Activated naive CD8-positive, alpha-beta T cell treated with anti-CD3 and anti-CD28 coated beads for 36 hours (primary cell): ENCODE measurements at regions not wholly inside any gene's neighbourhood (a gene's known extent, or its start where the extent isn't known, plus 50 kb on each side); places are given as distances from the start of the nearest gene placed in this dataset.

ENCODE experiments used
- DNase-seq: peaks from one replicate; pipeline ENCODE4 v3.0.0; 2021
- H3K27ac Mint-ChIP-seq: one replicate; pipeline ENCODE4 v1.8.0; 2022; ENCODE audit warnings: mild to moderate bottlenecking, moderate library complexity, mixed read lengths
- H3K27me3 Mint-ChIP-seq: one replicate; pipeline ENCODE4 v1.8.0; 2022; ENCODE audit warnings: mild to moderate bottlenecking, mixed read lengths
- H3K36me3 Mint-ChIP-seq: one replicate; pipeline ENCODE4 v1.8.0; 2021; ENCODE audit warnings: mild to moderate bottlenecking, mixed read lengths
- H3K4me1 Mint-ChIP-seq: one replicate; pipeline ENCODE4 v1.8.0; 2021; ENCODE audit warnings: mixed read lengths
- H3K4me3 Mint-ChIP-seq: one replicate; pipeline ENCODE4 v1.8.0; 2022; ENCODE audit warnings: mild to moderate bottlenecking, moderate library complexity, mixed read lengths
- H3K9me3 Mint-ChIP-seq: one replicate; pipeline ENCODE4 v1.8.0; 2022; ENCODE audit warnings: mixed read lengths

DNA sequence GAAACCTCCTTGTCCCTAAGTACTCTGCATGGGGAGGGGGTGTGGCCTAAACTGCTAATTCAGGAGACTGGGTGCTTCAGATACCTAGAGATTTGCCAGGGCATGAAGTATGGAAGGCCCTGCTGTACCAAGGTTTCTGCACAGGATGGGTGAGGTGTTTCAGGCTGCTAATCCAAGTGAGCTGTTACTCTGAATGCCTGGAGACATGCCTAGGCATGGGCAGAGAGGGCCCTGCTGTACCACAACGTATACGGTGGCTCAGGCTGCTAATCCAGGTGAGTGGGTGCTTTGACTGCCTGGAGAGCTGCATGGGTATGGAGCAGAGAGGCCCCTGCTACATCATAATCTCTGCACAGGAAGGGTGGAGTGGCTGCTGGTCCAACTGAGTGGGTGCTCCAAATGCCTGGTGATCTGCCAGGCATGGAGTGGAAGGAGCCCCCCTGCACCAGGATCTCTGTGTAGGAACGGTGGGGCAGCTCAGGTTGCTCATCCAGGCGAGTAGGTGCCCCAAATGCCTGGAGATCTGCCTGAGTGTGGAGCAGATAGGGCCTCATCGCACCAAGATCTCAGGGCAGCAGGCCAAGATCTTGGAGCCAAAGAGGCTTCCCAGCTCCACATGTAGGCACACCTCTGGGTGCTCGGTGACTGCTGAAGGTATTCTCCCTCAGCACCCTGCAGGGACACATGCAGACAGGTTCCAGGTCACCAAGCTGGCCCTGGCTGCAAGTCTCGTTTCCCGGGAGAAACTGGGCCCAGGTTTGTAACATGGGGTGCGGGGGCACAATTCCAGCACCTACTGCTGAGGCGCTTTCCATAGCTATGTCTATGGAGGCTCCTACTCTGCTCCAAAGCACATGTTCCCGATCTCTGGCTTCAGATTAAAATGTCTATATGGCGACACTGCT, 252.5 kb upstream of the PLXNA2 start:
- Mint-ChIP-seq H3K27ac (no peak overlapping the region), H3K27me3 (peaks cover 26% of the 10 kb centered on the region), H3K4me3 (no peak overlapping the region), H3K36me3 (no peaks in the 10 kb centered on the region), H3K4me1 (no peaks in the 10 kb centered on the region), H3K9me3 (peaks cover 4% of the 10 kb centered on the region)
- no peak for DNase-seq

DNA sequence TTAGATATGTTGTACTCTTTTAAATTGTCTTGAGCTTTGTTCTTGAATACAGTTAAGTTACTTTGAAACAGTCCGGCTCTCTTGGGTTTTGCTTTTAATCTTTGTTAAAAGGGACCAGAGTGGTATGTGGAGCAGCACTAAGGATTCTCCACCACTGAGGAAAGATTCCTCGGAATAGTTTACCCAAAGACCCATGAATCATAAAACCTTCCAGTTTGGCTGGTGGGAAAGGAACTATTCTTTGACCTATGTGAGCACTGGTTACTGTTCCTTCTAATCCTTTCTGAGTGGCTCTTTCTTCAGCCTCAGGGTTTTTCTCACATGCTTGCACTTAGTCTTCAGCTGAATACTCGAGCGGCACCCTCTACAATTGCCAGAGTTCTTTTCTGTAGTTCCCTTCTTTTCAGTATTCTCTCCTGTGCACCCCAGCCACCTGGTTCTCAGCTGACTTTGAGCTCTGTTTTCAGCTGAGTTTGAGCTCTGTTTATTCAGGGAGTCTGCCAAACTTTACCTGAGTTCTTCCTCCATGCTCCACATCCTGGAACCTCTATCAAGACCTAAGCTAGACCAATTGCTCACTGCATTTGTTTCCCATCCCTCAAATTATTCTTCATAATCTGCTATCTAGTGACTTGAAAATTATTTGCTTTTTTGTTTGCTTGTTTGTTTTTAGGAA, 253.8 kb upstream of the PLXNA2 start:
- H3K27ac Mint-ChIP-seq: no peak overlapping the region
- H3K27me3 Mint-ChIP-seq: peaks cover 31% of the 10 kb centered on the region
- no peaks in the 10 kb centered on the region for H3K4me1 Mint-ChIP-seq
- no peaks in the 10 kb centered on the region for H3K36me3 Mint-ChIP-seq
- peaks cover 4% of the 10 kb centered on the region for H3K9me3 Mint-ChIP-seq
- H3K4me3 Mint-ChIP-seq: no peak overlapping the region
- no peak for DNase-seq

DNA sequence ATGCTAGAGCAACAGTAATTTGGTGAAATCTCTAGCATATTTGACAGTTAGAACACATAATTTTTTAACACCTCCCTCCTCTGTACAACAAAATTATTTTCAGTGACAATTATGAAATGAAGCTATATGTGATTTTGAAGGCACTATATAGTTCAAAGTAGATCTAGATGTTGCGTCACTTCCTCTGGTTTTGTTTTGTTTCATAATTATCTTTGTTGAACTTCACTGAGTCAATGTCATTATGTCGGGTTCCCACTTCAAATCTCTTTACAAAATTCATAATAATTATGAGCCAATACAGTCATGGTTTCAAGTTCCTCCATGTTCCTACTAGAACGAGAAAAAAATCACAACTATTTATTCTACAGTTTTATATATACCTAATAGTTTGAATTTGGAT, 254.8 kb upstream of the PLXNA2 start:
- Mint-ChIP-seq H3K4me1 (no peaks in the 10 kb centered on the region), H3K9me3 (peaks cover 3% of the 10 kb centered on the region), H3K27ac (no peak overlapping the region), H3K4me3 (no peak overlapping the region), H3K36me3 (no peaks in the 10 kb centered on the region), H3K27me3 (peaks cover 35% of the 10 kb centered on the region)
- no peak for DNase-seq

- Mint-ChIP-seq H3K36me3 (no peaks in the 10 kb centered on the region), H3K27me3 (peaks cover 39% of the 10 kb centered on the region), H3K4me3 (no peak overlapping the region), H3K4me1 (no peaks in the 10 kb centered on the region), H3K27ac (no peak overlapping the region), H3K9me3 (peaks cover 2% of the 10 kb centered on the region)
- DNase-seq: no peak
These were observed 255.4 kb upstream of the PLXNA2 start for GRCh38 chr1:208499601-208500000.

GRCh38 chr1:208500375-208500774, 256.2 kb upstream of the PLXNA2 start:
- no peaks in the 10 kb centered on the region for H3K36me3 Mint-ChIP-seq
- no peak for DNase-seq
- H3K27me3 Mint-ChIP-seq: peaks cover 36% of the 10 kb centered on the region
- H3K27ac Mint-ChIP-seq: no peak overlapping the region
- H3K9me3 Mint-ChIP-seq: peaks cover 2% of the 10 kb centered on the region
- no peak overlapping the region for H3K4me3 Mint-ChIP-seq
- no peaks in the 10 kb centered on the region for H3K4me1 Mint-ChIP-seq

- Mint-ChIP-seq H3K36me3 (no peaks in the 10 kb centered on the region), H3K27ac (no peak overlapping the region), H3K4me3 (no peak overlapping the region), H3K9me3 (no peaks in the 10 kb centered on the region), H3K4me1 (no peaks in the 10 kb centered on the region), H3K27me3 (peaks cover 33% of the 10 kb centered on the region)
- no peak for DNase-seq
These were observed 257.4 kb upstream of the PLXNA2 start for GRCh38 chr1:208501542-208501941.

- H3K4me1 Mint-ChIP-seq: no peaks in the 10 kb centered on the region
- H3K4me3 Mint-ChIP-seq: no peak overlapping the region
- H3K27ac Mint-ChIP-seq: no peak overlapping the region
- H3K36me3 Mint-ChIP-seq: no peaks in the 10 kb centered on the region
- DNase-seq: no peak
- no peaks in the 10 kb centered on the region for H3K9me3 Mint-ChIP-seq
- peaks cover 23% of the 10 kb centered on the region for H3K27me3 Mint-ChIP-seq
These were observed 259.6 kb upstream of the PLXNA2 start for GRCh38 chr1:208503787-208504186.

DNA sequence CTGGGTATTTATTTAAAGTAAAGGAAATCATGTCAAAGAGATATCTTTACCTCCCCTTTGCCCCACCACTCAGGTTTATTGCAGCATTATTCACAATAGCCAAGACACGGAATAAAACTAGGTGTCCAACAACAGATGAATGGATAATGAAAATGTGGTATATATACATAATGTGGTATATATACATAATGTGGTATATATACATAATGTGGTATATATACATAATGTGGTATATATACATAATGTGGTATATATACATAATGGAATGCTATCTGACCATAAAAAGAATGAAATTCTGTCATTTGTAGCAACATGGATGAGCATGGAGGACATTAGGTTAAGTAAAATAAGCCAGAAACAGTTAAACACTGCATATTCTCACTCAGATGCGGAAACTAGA, 262.6 kb upstream of the PLXNA2 start:
- H3K27me3 Mint-ChIP-seq: peaks cover 17% of the 10 kb centered on the region
- no peaks in the 10 kb centered on the region for H3K36me3 Mint-ChIP-seq
- no peak overlapping the region for H3K27ac Mint-ChIP-seq
- H3K4me1 Mint-ChIP-seq: no peaks in the 10 kb centered on the region
- no peak overlapping the region for H3K4me3 Mint-ChIP-seq
- no peaks in the 10 kb centered on the region for H3K9me3 Mint-ChIP-seq
- no peak for DNase-seq

DNA sequence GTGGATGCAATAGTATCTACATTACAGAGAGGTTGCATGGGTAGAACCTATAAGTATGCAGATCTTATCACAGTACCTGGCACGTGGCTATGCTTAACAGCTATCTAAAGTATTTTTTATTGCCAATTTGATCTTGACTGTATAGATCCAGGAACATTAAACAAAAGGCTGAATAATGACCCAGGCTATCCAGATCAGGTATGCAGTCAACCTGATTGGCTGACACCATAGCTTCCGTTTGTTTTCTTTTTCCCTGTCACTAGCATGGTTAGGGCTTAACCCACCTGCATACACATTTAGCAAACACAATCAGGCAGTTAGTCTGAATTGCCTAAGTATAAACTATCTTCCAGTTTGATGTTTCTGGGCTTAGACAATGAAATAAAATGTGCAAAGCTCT, 264.9 kb upstream of the PLXNA2 start:
- Mint-ChIP-seq H3K27ac (no peak overlapping the region), H3K27me3 (peaks cover 8% of the 10 kb centered on the region), H3K36me3 (no peaks in the 10 kb centered on the region), H3K4me1 (no peaks in the 10 kb centered on the region), H3K4me3 (no peak overlapping the region), H3K9me3 (no peaks in the 10 kb centered on the region)
- DNase-seq: no peak

DNA sequence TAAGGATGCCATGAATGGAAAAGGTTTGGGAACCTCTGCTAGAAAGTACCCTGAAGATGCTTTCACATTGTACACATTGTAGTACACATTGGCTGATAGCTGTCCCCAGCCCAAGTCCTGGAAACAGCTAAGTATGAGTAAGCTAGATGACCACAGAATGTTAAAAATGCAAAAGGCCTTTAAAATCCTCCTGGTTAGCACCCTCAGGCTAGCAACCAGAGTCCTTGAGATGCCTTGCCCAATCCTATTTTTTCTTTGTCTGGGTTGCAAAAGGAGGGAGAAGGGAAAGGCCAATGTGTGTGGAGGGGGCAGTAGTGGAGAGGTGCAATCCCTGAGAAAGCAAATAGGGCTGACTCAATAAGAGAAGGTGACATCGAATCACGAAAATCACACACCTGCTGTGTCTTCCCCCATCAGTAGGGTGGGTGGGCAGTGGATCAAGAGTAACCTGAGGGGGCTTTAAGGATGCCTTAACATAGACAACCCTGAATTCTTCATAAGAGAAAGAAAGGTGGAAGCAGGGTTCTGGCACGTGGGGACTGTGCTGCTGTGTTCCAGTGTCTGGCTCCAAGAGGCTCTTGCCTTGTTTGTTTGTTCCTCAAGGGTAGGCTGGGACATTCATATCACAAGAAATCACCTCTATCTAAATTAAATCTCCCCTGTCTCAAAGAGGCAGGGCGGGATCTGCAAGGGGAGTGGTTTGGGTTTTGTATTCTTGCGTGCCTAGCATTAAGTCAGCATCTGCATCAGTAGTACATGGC, 266.2 kb upstream of the PLXNA2 start:
- Mint-ChIP-seq H3K9me3 (no peaks in the 10 kb centered on the region), H3K4me1 (no peaks in the 10 kb centered on the region), H3K4me3 (no peak overlapping the region), H3K27me3 (peaks cover 5% of the 10 kb centered on the region), H3K36me3 (no peaks in the 10 kb centered on the region), H3K27ac (no peak overlapping the region)
- DNase-seq: no peak

DNA sequence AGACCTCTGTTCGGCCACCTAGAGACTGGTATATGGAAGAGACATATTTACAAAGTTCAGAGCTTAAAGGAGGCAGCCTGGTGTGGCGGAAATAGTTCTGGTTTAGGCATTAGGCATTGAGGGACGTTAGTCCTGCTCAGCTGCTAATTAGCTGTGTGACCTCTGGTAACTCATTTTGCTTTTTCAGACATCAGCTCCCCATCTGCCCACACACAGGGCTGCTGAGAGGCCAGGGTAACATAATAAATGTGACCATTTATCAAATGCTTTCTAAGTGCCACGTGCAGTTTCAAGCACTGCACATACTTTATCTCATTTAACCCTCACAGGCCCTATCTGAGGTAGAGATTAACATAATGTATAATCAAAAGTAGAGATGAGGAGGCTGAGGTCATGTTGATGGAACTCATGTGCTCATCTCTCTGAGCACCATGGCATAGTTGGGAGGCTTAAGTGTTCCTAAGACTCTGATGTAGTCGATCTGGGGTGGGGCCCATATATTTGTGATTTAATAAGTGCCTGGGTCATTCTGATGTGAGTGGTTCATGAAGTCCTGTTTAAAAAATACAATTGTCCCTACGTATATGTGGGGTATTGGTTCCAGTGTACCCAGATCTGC, 267.2 kb upstream of the PLXNA2 start:
- no peak for DNase-seq
- Mint-ChIP-seq H3K9me3 (peaks cover 3% of the 10 kb centered on the region), H3K27me3 (peaks cover 5% of the 10 kb centered on the region), H3K36me3 (no peaks in the 10 kb centered on the region), H3K27ac (no peak overlapping the region), H3K4me3 (no peak overlapping the region), H3K4me1 (no peaks in the 10 kb centered on the region)

GRCh38 chr1:208513799-208514198, 269.6 kb upstream of the PLXNA2 start:
- no peak for DNase-seq
- Mint-ChIP-seq H3K27ac (no peak overlapping the region), H3K4me1 (no peaks in the 10 kb centered on the region), H3K9me3 (peaks cover 5% of the 10 kb centered on the region), H3K36me3 (no peaks in the 10 kb centered on the region), H3K27me3 (peaks cover 5% of the 10 kb centered on the region), H3K4me3 (no peak overlapping the region)

DNA sequence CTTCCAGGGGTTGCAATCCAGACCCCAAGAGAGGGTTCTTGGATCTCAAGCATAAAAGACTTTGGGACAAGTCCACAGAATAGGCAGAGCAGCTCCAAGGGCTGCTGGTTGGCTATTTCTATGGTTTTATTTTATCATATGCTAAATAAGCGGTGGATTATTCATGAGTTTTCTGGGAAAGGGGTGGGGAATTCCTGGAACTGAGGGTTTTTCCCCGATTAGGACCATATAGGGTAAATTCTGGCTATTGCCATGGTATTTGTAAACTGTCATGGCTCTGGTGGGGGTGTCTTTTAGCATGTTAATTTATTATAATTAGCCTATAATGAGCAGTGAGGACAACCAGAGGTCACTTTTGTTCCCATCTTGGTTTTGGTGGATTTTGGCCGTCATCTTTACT, 270.9 kb upstream of the PLXNA2 start:
- Mint-ChIP-seq H3K9me3 (peaks cover 5% of the 10 kb centered on the region), H3K27ac (no peak overlapping the region), H3K27me3 (peaks cover 5% of the 10 kb centered on the region), H3K4me1 (no peaks in the 10 kb centered on the region), H3K36me3 (no peaks in the 10 kb centered on the region), H3K4me3 (no peak overlapping the region)
- no peak for DNase-seq

DNA sequence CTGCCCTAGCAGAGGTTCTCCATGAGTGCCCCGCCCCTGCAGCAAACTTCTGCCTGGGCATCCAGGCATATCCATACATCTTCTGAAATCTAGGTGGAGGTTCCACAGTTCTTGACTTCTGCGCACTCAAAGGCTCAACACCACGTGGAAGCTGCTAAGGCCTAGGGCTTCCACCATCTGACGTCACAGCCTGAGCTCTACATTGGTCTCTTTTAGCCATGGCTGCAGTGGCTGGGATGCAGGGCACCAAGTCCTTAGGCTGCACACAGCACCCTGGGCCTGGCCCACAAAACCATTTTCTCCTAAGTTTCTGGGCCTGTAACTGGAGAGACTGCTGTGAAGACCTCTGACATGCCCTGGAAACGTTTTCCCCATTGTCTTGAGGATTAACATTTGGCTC, 272.6 kb upstream of the PLXNA2 start:
- DNase-seq: no peak
- Mint-ChIP-seq H3K36me3 (no peaks in the 10 kb centered on the region), H3K27ac (no peak overlapping the region), H3K4me1 (no peaks in the 10 kb centered on the region), H3K9me3 (peaks cover 5% of the 10 kb centered on the region), H3K4me3 (no peak overlapping the region), H3K27me3 (peaks cover 5% of the 10 kb centered on the region)
